Memory B cell (primary cell): ENCODE measurements at regions not wholly inside any gene's neighbourhood (a gene's known extent, or its start where the extent isn't known, plus 50 kb on each side); places are given as distances from the start of the nearest gene placed in this dataset.

Experiments
- ATAC-seq: fragments of 150-1000 bp; cut with Tn5 transposase; 2 replicates; pipeline ENCODE4 v1.10.0; 2021; ENCODE audit warnings: low read depth, mild to moderate bottlenecking, moderate library complexity
- DNase-seq, 2 donors: peaks; one replicate each; pipeline ENCODE4 v3.0.0; 2022; ENCODE audit warnings: low spot score in 2 of 2
- H3K27ac Mint-ChIP-seq: one replicate; pipeline ENCODE4 v1.8.0; 2022; ENCODE audit warnings: mild to moderate bottlenecking, moderate library complexity, mixed read lengths
- H3K27me3 Mint-ChIP-seq: one replicate; pipeline ENCODE4 v1.8.0; 2022; ENCODE audit warnings: mixed read lengths
- H3K36me3 Mint-ChIP-seq: one replicate; pipeline ENCODE4 v1.8.0; 2022; ENCODE audit warnings: mild to moderate bottlenecking, mixed read lengths
- H3K4me1 Mint-ChIP-seq: one replicate; pipeline ENCODE4 v1.8.0; 2022; ENCODE audit warnings: mixed read lengths
- H3K4me3 Mint-ChIP-seq: one replicate; pipeline ENCODE4 v1.8.0; 2022; ENCODE audit warnings: mild to moderate bottlenecking, moderate library complexity, mixed read lengths
- H3K9me3 Mint-ChIP-seq: one replicate; pipeline ENCODE4 v1.8.0; 2022; ENCODE audit warnings: mixed read lengths

- Mint-ChIP-seq H3K36me3 (no peaks in the 10 kb centered on the region), H3K27me3 (peaks cover 12% of the 10 kb centered on the region), H3K9me3 (no peaks in the 10 kb centered on the region), H3K27ac (no peak overlapping the region), H3K4me1 (peaks cover 11% of the 10 kb centered on the region), H3K4me3 (no peak overlapping the region)
- no peak for DNase-seq
- no peak for ATAC-seq
Measured at GRCh38 chr4:74878323-74878722, 54.6 kb upstream of the PARM1 start.

- Mint-ChIP-seq H3K36me3 (no peaks in the 10 kb centered on the region), H3K9me3 (no peaks in the 10 kb centered on the region), H3K4me1 (peaks cover 11% of the 10 kb centered on the region), H3K4me3 (no peak overlapping the region), H3K27me3 (peaks cover 4% of the 10 kb centered on the region), H3K27ac (no peak overlapping the region)
- no peak for ATAC-seq
- DNase-seq: no peak
Measured at GRCh38 chr4:74875451-74875850, 57.5 kb upstream of the PARM1 start.

- Mint-ChIP-seq H3K4me3 (no peak overlapping the region), H3K27me3 (no peaks in the 10 kb centered on the region), H3K4me1 (peaks cover 11% of the 10 kb centered on the region), H3K36me3 (no peaks in the 10 kb centered on the region), H3K9me3 (no peaks in the 10 kb centered on the region), H3K27ac (no peak overlapping the region)
- peak in 1 of 2 donors; percentile 68 for DNase-seq
- peak; percentile 84 for ATAC-seq
Measured at GRCh38 chr4:74874753-74875367, 58.1 kb upstream of the PARM1 start.

GRCh38 chr4:74873545-74874301 lies 59.2 kb upstream of the PARM1 start:
- Mint-ChIP-seq H3K4me3 (no peak overlapping the region), H3K4me1 (peaks cover 11% of the 10 kb centered on the region), H3K27ac (no peak overlapping the region), H3K9me3 (no peaks in the 10 kb centered on the region), H3K27me3 (no peaks in the 10 kb centered on the region), H3K36me3 (no peaks in the 10 kb centered on the region)
- ATAC-seq: peak; percentile 63
- no peak for DNase-seq

- ATAC-seq: no peak
- Mint-ChIP-seq H3K36me3 (peaks cover 4% of the 10 kb centered on the region), H3K27me3 (peaks cover 13% of the 10 kb centered on the region), H3K4me3 (no peak overlapping the region), H3K9me3 (peaks cover 7% of the 10 kb centered on the region), H3K4me1 (no peaks in the 10 kb centered on the region), H3K27ac (no peak overlapping the region)
- DNase-seq: no peak
Measured at GRCh38 chr4:74858921-74859562, 64.7 kb upstream of the BTC start.

- no peak overlapping the region for H3K27ac Mint-ChIP-seq
- ATAC-seq (no peak), DNase-seq (no peak)
- H3K27me3 Mint-ChIP-seq: peaks cover 8% of the 10 kb centered on the region
- no peaks in the 10 kb centered on the region for H3K4me1 Mint-ChIP-seq
- no peaks in the 10 kb centered on the region for H3K9me3 Mint-ChIP-seq
- H3K36me3 Mint-ChIP-seq: no peaks in the 10 kb centered on the region
- H3K4me3 Mint-ChIP-seq: no peak overlapping the region
Measured at GRCh38 chr4:74855879-74856278, 61.6 kb upstream of the BTC start.

- H3K9me3 Mint-ChIP-seq: peaks cover 3% of the 10 kb centered on the region
- no peak overlapping the region for H3K4me3 Mint-ChIP-seq
- H3K4me1 Mint-ChIP-seq: no peaks in the 10 kb centered on the region
- H3K27ac Mint-ChIP-seq: no peak overlapping the region
- H3K36me3 Mint-ChIP-seq: no peaks in the 10 kb centered on the region
- DNase-seq (no peak), ATAC-seq (no peak)
- peaks cover 15% of the 10 kb centered on the region for H3K27me3 Mint-ChIP-seq
Measured at GRCh38 chr4:74848774-74849173, 54.5 kb upstream of the BTC start.

- Mint-ChIP-seq H3K36me3 (no peaks in the 10 kb centered on the region), H3K27ac (no peak overlapping the region), H3K9me3 (peaks cover 3% of the 10 kb centered on the region), H3K4me1 (no peaks in the 10 kb centered on the region), H3K27me3 (peaks cover 16% of the 10 kb centered on the region), H3K4me3 (no peak overlapping the region)
- no peak for ATAC-seq
- DNase-seq: no peak
Measured at GRCh38 chr4:74845834-74846233, 51.5 kb upstream of the BTC start.
